Liver (tissue), 7 donors: ENCODE measurements at regions not wholly inside any gene's neighbourhood (a gene's known extent, or its start where the extent isn't known, plus 50 kb on each side); places are given as distances from the start of the nearest gene placed in this dataset.

Experiments
- DNase-seq: peaks from one replicate; pipeline ENCODE4 v3.0.0-alpha.2; 2017; ENCODE audit warnings: low spot score
- H3K27ac ChIP-seq, 2 donors: one replicate each; pipeline ENCODE4 v1.7.0; 2013; ENCODE audit warnings: inconsistent platforms in 2 of 2, low read length in 2 of 2, control low read depth in 1 of 2, low read depth in 1 of 2, mild to moderate bottlenecking in 1 of 2
- H3K27me3 ChIP-seq, 4 donors: one replicate each; pipeline versions ENCODE4 v1.6.1 to v1.7.0; 2013; ENCODE audit warnings: low read length in 3 of 4, inconsistent platforms in 1 of 4, mild to moderate bottlenecking in 1 of 4, moderate library complexity in 1 of 4; ENCODE audit not compliant: control insufficient read depth in 4 of 4, insufficient read depth in 4 of 4
- H3K36me3 ChIP-seq, 4 donors: one replicate each; pipeline versions ENCODE4 v1.6.1 to v1.7.0; 2013; ENCODE audit warnings: low read length in 3 of 4, mild to moderate bottlenecking in 3 of 4, low read depth in 1 of 4, moderate library complexity in 1 of 4; ENCODE audit not compliant: control insufficient read depth in 4 of 4, insufficient read depth in 3 of 4
- H3K4me1 ChIP-seq, 4 donors: one replicate each; pipeline versions ENCODE4 v1.6.1 to v1.7.0; 2013; ENCODE audit warnings: low read length in 3 of 4, mild to moderate bottlenecking in 3 of 4, moderate library complexity in 1 of 4; ENCODE audit not compliant: control insufficient read depth in 4 of 4, insufficient read depth in 4 of 4
- H3K4me3 ChIP-seq, 3 donors: one replicate each; pipeline versions ENCODE4 v1.6.1 to v1.7.0; 2013; ENCODE audit warnings: low read length in 3 of 3, control low read depth in 1 of 3, low read depth in 1 of 3, mild to moderate bottlenecking in 1 of 3
- H3K9ac ChIP-seq, 2 donors: one replicate each; pipeline ENCODE4 v1.7.0; 2013; ENCODE audit warnings: low read length in 2 of 2, mild to moderate bottlenecking in 2 of 2, moderate library complexity in 2 of 2, control low read depth in 1 of 2, low read depth in 1 of 2
- H3K9me3 ChIP-seq, 4 donors: one replicate each; pipeline versions ENCODE4 v1.6.1 to v1.7.0; 2013; ENCODE audit warnings: low read length in 3 of 4; ENCODE audit not compliant: control insufficient read depth in 4 of 4
- EGR1 ChIP-seq, 2 donors: IDR thresholded peaks; 2 replicates each; pipeline ENCODE4 v1.6.1; 2016 to 2018; ENCODE audit warnings: antibody characterized with exemption in 2 of 2, low read depth in 2 of 2
- HNF4A ChIP-seq, 2 donors: conservative IDR thresholded peaks; 2 replicates each; pipeline ENCODE4 v1.6.1; 2016; ENCODE audit warnings: antibody characterized with exemption in 2 of 2, mild to moderate bottlenecking in 2 of 2
- JUND ChIP-seq, 2 donors: IDR thresholded peaks; 2 replicates each; pipeline ENCODE4 v1.6.1; 2016; ENCODE audit warnings: antibody characterized with exemption in 2 of 2
- NR2F2 ChIP-seq: IDR thresholded peaks from 2 replicates; pipeline ENCODE4 v1.6.1; 2016; ENCODE audit warnings: antibody characterized with exemption
- RAD21 ChIP-seq, 2 donors: IDR thresholded peaks; 2 replicates each; pipeline ENCODE4 v1.6.1; 2016; ENCODE audit warnings: antibody characterized with exemption in 2 of 2, mild to moderate bottlenecking in 2 of 2
- RXRA ChIP-seq, 2 donors: IDR thresholded peaks; 2 replicates each; pipeline ENCODE4 v1.6.1; 2017 to 2018; ENCODE audit warnings: antibody characterized with exemption in 2 of 2, mild to moderate bottlenecking in 1 of 2
- WGBS: extraction: QIAGEN DNeasy Blood & Tissue Kit; methylation state at CpG from one replicate; pipeline ENCODE4 v1.1.7; 2013; 5-methylcytosine and 5-hydroxymethylcytosine counted together
- TF ChIP-seq, protein P1 (sequence below): IDR thresholded peaks from 2 replicates; pipeline ENCODE4 v1.6.1; 2016; ENCODE audit warnings: antibody characterized with exemption, mild to moderate bottlenecking
- TF ChIP-seq, protein P2 (sequence below): IDR thresholded peaks from 2 replicates; pipeline ENCODE4 v1.6.1; 2016; ENCODE audit warnings: antibody characterized with exemption
- TF ChIP-seq, protein P3 (sequence below): IDR thresholded peaks from 2 replicates; pipeline ENCODE4 v1.6.1; 2016; ENCODE audit warnings: antibody characterized with exemption
- TF ChIP-seq, protein P4 (sequence below): IDR thresholded peaks from 2 replicates; pipeline ENCODE4 v1.6.1; 2016; ENCODE audit warnings: antibody characterized with exemption
- donor health status: healthy.
- donor health status: healthy.
- donor health status: healthy.
- donor health status: healthy.

DNA sequence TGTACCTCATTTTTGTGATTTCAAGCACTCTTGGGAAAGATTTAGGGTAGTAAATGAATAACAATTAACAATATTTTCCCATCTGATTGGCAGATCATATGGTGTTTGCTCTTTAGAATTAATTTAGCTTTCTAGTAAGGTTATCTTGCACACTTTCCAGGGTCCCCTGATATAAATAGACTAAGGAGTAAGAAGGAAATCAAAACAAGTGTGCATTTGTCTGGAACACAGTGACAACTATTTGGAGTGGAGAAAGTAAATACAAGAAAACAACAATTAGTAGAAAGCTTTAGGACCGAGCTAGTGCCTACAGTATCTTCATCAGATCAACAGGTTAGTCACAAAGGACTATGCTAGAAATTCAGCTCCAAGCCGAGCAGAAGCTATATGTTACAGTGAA, 429.5 kb downstream of the COG6 start:
- WGBS, result 85% methylated on average over 2 of the region's 2 CpGs
- DNase-seq, result no peak
- peak; percentile 67 for TF ChIP-seq NR2F2
- TF ChIP-seq, protein P1, sequence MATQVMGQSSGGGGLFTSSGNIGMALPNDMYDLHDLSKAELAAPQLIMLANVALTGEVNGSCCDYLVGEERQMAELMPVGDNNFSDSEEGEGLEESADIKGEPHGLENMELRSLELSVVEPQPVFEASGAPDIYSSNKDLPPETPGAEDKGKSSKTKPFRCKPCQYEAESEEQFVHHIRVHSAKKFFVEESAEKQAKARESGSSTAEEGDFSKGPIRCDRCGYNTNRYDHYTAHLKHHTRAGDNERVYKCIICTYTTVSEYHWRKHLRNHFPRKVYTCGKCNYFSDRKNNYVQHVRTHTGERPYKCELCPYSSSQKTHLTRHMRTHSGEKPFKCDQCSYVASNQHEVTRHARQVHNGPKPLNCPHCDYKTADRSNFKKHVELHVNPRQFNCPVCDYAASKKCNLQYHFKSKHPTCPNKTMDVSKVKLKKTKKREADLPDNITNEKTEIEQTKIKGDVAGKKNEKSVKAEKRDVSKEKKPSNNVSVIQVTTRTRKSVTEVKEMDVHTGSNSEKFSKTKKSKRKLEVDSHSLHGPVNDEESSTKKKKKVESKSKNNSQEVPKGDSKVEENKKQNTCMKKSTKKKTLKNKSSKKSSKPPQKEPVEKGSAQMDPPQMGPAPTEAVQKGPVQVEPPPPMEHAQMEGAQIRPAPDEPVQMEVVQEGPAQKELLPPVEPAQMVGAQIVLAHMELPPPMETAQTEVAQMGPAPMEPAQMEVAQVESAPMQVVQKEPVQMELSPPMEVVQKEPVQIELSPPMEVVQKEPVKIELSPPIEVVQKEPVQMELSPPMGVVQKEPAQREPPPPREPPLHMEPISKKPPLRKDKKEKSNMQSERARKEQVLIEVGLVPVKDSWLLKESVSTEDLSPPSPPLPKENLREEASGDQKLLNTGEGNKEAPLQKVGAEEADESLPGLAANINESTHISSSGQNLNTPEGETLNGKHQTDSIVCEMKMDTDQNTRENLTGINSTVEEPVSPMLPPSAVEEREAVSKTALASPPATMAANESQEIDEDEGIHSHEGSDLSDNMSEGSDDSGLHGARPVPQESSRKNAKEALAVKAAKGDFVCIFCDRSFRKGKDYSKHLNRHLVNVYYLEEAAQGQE, result no peak

DNA sequence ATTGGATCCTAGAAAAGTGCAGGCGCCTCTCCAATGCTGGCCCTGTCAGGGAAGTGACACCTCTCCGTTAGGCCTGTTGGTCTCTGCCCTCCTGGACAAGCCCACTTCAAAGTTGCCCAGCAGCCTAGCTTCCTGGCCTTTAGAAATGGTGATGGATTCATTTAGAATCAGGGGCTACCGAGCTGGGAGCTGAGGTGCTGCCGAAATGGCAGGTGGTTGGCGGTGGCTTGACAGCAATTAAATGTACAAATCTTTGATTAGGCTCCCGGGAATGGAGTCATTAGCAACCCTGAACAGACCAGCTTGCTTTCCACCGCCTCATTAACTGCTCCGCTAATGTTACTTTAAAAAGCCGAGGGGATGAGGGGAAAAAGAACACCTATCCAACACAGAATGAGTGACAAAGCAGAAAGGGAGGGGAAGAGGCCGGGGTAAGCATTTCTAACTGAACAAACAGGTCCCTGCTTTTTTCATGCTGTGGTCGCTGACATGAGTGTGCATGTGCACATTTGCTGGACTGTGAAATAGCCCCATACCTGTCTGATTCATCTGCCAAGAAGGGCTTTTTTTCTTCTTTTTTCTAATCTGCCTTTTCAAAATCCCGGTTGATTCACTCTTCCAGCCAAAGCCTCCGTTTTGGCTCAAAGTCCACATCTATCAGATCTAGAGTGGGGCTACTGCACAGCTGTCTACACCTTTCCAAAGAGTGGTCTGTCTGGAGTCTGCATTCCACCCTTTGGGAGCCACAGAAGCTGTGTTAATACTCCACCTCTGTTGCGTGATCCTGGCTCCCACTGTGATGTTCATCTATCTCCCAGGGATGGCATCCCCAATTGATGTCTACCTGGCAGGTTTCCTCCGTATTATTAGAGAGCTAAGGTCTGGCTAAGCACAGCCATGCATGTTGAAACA, 431.9 kb downstream of the COG6 start:
- H3K4me3 ChIP-seq, result no peak overlapping the region
- TF ChIP-seq, protein P2, sequence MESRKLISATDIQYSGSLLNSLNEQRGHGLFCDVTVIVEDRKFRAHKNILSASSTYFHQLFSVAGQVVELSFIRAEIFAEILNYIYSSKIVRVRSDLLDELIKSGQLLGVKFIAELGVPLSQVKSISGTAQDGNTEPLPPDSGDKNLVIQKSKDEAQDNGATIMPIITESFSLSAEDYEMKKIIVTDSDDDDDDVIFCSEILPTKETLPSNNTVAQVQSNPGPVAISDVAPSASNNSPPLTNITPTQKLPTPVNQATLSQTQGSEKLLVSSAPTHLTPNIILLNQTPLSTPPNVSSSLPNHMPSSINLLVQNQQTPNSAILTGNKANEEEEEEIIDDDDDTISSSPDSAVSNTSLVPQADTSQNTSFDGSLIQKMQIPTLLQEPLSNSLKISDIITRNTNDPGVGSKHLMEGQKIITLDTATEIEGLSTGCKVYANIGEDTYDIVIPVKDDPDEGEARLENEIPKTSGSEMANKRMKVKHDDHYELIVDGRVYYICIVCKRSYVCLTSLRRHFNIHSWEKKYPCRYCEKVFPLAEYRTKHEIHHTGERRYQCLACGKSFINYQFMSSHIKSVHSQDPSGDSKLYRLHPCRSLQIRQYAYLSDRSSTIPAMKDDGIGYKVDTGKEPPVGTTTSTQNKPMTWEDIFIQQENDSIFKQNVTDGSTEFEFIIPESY, result no peak
- TF ChIP-seq HNF4A (conservative IDR thresholded peaks at IDR 0.05), result peak; percentile 4 to 7
- TF ChIP-seq, protein P3, sequence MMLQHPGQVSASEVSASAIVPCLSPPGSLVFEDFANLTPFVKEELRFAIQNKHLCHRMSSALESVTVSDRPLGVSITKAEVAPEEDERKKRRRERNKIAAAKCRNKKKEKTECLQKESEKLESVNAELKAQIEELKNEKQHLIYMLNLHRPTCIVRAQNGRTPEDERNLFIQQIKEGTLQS, result no peak
- H3K4me1 ChIP-seq, result peaks cover 0 to 4% (median 0%) of the 10 kb centered on the region in 4 donors
- no peaks in the 10 kb centered on the region for H3K36me3 ChIP-seq
- 81% methylated on average over 15 of the region's 15 CpGs for WGBS
- no peaks in the 10 kb centered on the region for H3K9me3 ChIP-seq
- no peaks in the 10 kb centered on the region for H3K27me3 ChIP-seq
- no peak overlapping the region for H3K27ac ChIP-seq
- H3K9ac ChIP-seq, result no peak overlapping the region
- DNase-seq, result no peak

More for the DNA sequence above, 429.5 kb downstream of the COG6 start:
- Histone ChIP-seq H3K9me3 (no peaks in the 10 kb centered on the region), H3K4me3 (no peak overlapping the region), H3K36me3 (no peaks in the 10 kb centered on the region), H3K9ac (no peak overlapping the region), H3K4me1 (peaks cover 0 to 4% (median 0%) of the 10 kb centered on the region in 4 donors), H3K27me3 (no peaks in the 10 kb centered on the region), H3K27ac (no peak overlapping the region)

DNA sequence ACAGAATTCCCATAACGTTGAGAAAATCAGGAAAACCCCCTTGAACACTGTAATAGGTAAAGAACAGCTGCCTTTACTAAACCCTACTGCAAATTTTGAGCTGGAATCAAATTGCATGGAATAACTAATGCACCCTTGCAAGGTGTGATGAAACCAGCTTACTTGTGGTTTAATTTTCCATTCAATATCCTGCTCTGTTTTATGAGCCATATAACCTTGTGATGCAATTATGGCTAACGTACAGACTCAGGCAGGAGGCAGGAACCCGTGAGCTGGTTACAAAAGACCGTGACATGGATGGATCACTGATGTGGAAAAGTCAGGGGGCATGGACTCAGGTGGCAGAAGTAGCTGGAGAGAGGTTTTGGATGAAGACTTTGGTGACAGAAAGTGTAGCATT, 438.6 kb downstream of the COG6 start:
- no peak overlapping the region for H3K9ac ChIP-seq
- no peak overlapping the region for H3K4me3 ChIP-seq
- no peaks in the 10 kb centered on the region for H3K9me3 ChIP-seq
- H3K27ac ChIP-seq, result no peak overlapping the region
- 79% methylated on average over 4 of the region's 4 CpGs for WGBS
- DNase-seq, result no peak
- H3K27me3 ChIP-seq, result no peaks in the 10 kb centered on the region
- peaks cover 0 to 26% (median 17%) of the 10 kb centered on the region in 4 donors for H3K4me1 ChIP-seq
- no peaks in the 10 kb centered on the region for H3K36me3 ChIP-seq
- TF ChIP-seq, protein P1, result no peak
- TF ChIP-seq JUND (IDR thresholded peaks at IDR 0.05), result no peak
- TF ChIP-seq, protein P2, result no peak
- no peak for TF ChIP-seq RXRA (IDR thresholded peaks at IDR 0.05)
- no peak for TF ChIP-seq RAD21 (IDR thresholded peaks at IDR 0.05)
- no peak for TF ChIP-seq EGR1 (IDR thresholded peaks at IDR 0.05; ENCODE audit: low read depth in 2 of 2)
- no peak for TF ChIP-seq NR2F2
- TF ChIP-seq, protein P4, sequence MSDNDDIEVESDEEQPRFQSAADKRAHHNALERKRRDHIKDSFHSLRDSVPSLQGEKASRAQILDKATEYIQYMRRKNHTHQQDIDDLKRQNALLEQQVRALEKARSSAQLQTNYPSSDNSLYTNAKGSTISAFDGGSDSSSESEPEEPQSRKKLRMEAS, result no peak
